ENCODE measurements at regions not wholly inside any gene's neighbourhood (a gene's known extent, or its start where the extent isn't known, plus 50 kb on each side); places are given as distances from the start of the nearest gene placed in this dataset.

DNA sequence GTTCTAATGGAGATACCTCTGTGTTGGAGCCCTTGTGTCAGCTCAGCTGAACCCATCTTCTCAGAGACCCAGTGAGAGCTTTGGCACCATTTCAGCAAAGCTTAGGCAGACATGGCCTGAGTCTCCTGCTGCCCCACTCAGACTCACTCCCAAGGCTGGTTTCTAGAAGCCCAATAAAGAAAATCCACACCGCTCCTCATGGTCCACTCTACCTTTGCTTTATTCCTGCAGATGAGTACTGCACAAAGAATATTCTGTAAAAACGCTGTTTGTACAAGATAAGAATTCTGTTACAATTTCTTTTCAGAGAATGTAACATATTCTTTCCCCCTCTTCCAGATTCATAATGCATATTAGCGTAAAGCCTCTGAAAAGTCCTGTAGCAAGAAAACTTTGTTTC lies 129.3 kb downstream of the C5orf15 start:
- ATAC-seq, result no peak
- TF ChIP-seq EP300 (IDR thresholded peaks at IDR 0.05) (no peak), POLR2A (IDR thresholded peaks at IDR 0.05) (no peak), POLR2AphosphoS5 (IDR thresholded peaks at IDR 0.05) (no peak)
- TF ChIP-seq, protein P1, sequence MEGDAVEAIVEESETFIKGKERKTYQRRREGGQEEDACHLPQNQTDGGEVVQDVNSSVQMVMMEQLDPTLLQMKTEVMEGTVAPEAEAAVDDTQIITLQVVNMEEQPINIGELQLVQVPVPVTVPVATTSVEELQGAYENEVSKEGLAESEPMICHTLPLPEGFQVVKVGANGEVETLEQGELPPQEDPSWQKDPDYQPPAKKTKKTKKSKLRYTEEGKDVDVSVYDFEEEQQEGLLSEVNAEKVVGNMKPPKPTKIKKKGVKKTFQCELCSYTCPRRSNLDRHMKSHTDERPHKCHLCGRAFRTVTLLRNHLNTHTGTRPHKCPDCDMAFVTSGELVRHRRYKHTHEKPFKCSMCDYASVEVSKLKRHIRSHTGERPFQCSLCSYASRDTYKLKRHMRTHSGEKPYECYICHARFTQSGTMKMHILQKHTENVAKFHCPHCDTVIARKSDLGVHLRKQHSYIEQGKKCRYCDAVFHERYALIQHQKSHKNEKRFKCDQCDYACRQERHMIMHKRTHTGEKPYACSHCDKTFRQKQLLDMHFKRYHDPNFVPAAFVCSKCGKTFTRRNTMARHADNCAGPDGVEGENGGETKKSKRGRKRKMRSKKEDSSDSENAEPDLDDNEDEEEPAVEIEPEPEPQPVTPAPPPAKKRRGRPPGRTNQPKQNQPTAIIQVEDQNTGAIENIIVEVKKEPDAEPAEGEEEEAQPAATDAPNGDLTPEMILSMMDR (IDR thresholded peaks at IDR 0.05), result no peak
- Histone ChIP-seq H3K4me3 (no peak overlapping the region), H3K27me3 (peaks cover 5% of the 10 kb centered on the region), H3K27ac (no peak overlapping the region), H3K36me3 (no peaks in the 10 kb centered on the region), H3K4me1 (no peaks in the 10 kb centered on the region), H3K9me3 (no peaks in the 10 kb centered on the region)
- WGBS, 2 donors (ENCODE audit: low coverage in 1 of 2), result 87 to 91% methylated on average over 3 of the region's 3 CpGs

DNA sequence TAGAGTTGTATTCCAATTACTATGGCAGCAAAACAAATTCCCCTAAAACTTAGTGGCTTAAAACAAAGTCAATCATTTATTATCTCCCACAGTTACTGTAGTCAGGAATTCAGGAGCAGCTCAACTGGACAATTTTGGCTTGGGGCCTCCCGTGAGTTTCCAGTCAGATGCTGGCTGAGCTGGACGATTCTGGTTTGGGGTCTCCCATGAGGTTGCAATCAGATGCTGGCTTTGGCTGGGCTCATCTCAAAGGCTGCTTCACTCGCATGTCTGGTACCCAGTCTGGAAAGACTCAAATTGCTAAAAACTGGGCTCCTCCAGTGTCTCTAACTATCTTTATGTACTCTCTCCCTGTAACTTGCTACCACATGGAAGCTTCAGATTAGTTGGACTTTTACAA lies 130.1 kb downstream of the C5orf15 start:
- TF ChIP-seq, protein P1 (IDR thresholded peaks at IDR 0.05), result no peak
- TF ChIP-seq POLR2A (IDR thresholded peaks at IDR 0.05) (no peak), POLR2AphosphoS5 (IDR thresholded peaks at IDR 0.05) (no peak), EP300 (IDR thresholded peaks at IDR 0.05) (no peak)
- H3K4me3 ChIP-seq, result no peak overlapping the region
- no peaks in the 10 kb centered on the region for H3K4me1 ChIP-seq
- H3K27me3 ChIP-seq, result peaks cover 8% of the 10 kb centered on the region
- H3K9me3 ChIP-seq, result no peaks in the 10 kb centered on the region
- H3K36me3 ChIP-seq, result no peaks in the 10 kb centered on the region
- ATAC-seq, result no peak
- WGBS, 2 donors (ENCODE audit: low coverage in 1 of 2), result 29 to 100% methylated on average over 1 to 2 of the region's 3 CpGs
- no peak overlapping the region for H3K27ac ChIP-seq

DNA sequence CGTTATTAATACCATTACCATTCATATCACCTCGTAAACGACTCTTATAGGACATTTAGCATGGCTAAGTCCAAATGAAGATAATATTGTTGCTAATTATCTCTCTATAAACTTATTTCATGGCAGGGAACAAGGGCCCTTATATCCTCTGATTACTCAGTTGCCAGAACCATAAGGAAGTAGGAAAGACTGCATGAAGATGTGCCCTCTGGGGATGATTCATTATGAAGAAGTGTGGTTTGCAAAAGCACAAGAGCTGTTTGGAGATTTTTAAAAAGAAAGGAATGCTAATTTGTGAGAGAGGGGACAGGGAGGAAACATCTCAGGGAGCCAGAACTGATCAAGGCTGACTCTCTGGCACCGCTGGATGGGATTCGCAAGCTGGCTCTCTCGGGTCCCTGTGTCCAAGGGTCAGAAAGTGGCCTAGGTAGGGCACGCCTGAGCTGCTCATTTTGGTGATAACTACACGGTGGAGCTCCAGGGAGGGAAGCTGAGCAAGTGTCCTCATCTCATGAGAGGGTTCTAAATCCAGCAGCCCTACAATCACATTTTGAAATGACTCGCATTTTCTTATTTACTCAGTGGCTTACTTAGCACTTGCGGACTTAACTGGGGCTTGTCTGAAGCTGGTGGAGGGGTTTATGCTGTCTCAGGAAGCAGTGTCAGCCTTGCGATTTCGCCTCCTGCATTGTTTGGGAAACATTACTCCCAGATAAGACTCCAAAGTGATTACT lies 136.8 kb downstream of the C5orf15 start:
- ATAC-seq, result no peak
- H3K9me3 ChIP-seq, result no peaks in the 10 kb centered on the region
- H3K36me3 ChIP-seq, result no peaks in the 10 kb centered on the region
- H3K27me3 ChIP-seq, result peaks cover 37% of the 10 kb centered on the region
- TF ChIP-seq, protein P1 (IDR thresholded peaks at IDR 0.05), result no peak
- TF ChIP-seq EP300 (IDR thresholded peaks at IDR 0.05), result no peak
- no peak for TF ChIP-seq POLR2AphosphoS5 (IDR thresholded peaks at IDR 0.05)
- TF ChIP-seq POLR2A (IDR thresholded peaks at IDR 0.05), result no peak
- no peak overlapping the region for H3K27ac ChIP-seq
- H3K4me1 ChIP-seq, result no peaks in the 10 kb centered on the region
- WGBS, 2 donors (ENCODE audit: low coverage in 1 of 2), result 54 to 58% methylated on average over 9 to 12 of the region's 12 CpGs
- no peak overlapping the region for H3K4me3 ChIP-seq

DNA sequence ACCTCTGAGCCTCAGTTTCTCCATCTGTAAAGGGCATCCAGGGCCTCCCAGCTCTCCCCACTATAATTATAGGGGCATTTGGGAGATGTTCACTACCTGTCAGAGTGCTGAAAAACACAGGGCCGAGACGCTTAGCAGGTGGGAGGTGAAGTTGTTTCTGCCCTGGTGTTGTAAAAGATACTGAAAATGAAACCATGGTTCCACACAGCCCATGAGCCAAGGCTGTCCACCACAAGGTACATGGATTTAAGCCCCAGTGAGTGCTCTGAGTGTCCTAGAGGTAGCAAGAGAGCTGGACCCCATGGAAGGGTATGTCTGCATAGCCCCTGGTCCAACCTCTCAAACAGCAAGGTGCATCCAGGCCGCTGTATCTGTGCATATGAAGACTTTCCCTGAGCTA lies 137.5 kb downstream of the C5orf15 start:
- Histone ChIP-seq H3K4me1 (no peaks in the 10 kb centered on the region), H3K27me3 (peaks cover 44% of the 10 kb centered on the region), H3K27ac (no peak overlapping the region), H3K9me3 (no peaks in the 10 kb centered on the region), H3K36me3 (no peaks in the 10 kb centered on the region), H3K4me3 (no peak overlapping the region)
- ATAC-seq, result no peak
- TF ChIP-seq EP300 (IDR thresholded peaks at IDR 0.05) (no peak), POLR2AphosphoS5 (IDR thresholded peaks at IDR 0.05) (no peak), POLR2A (IDR thresholded peaks at IDR 0.05) (no peak)
- TF ChIP-seq, protein P1 (IDR thresholded peaks at IDR 0.05), result no peak
- WGBS, 2 donors (ENCODE audit: low coverage in 1 of 2), result 100% methylated on average over 1 of the region's 3 CpGs

DNA sequence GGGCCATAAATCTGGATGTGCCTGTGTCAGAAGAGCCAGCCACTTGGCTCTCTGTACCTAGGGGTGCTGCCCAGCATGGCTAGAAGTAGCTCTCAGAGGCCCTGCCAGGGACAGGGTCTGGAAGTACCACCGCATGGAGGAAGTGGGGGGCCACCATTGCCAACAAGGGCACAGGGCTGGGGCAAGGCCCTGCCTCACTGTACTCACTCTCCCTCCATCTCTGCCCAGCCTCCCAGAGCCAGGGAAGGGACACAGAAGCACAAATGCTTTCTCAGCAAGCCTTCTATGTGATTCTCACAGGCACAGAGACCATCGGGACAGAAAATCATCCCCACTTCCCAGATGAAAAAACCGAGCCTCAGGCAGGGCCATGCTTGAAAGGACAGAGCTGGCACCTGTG lies 138.1 kb downstream of the C5orf15 start:
- ATAC-seq, result no peak
- WGBS, 2 donors (ENCODE audit: low coverage in 1 of 2), result 80 to 85% methylated on average over 1 to 3 of the region's 3 CpGs
- Histone ChIP-seq H3K27ac (no peak overlapping the region), H3K36me3 (no peaks in the 10 kb centered on the region), H3K4me1 (no peaks in the 10 kb centered on the region), H3K27me3 (peaks cover 50% of the 10 kb centered on the region), H3K9me3 (no peaks in the 10 kb centered on the region), H3K4me3 (no peak overlapping the region)
- TF ChIP-seq, protein P1 (IDR thresholded peaks at IDR 0.05), result no peak
- TF ChIP-seq POLR2A (IDR thresholded peaks at IDR 0.05), result no peak
- TF ChIP-seq POLR2AphosphoS5 (IDR thresholded peaks at IDR 0.05), result no peak
- no peak for TF ChIP-seq EP300 (IDR thresholded peaks at IDR 0.05)

All from gastroesophageal sphincter (tissue), 4 donors.